ENCODE measurements at regions not wholly inside any gene's neighbourhood (a gene's known extent, or its start where the extent isn't known, plus 50 kb on each side); places are given as distances from the start of the nearest gene placed in this dataset.

DNA sequence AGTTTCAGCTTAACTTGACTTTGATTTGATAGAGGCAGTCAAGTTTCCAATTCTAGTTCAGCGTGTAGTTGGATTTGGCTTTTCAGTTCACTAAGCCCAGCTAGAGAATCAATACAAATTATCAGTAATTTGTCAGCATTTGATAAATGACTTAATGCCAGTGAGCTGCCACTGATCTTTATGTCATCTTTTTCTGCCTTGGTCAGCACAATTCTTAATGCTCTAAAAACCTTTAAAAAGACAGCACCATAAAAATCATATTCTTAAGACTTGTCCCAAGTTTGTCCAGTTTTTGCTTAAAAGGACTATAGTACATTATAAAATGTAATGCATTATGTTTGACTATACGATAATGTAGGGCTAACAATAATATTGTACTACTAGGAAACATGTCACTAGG, 920.5 kb downstream of the LRFN5 start:
- TF ChIP-seq, protein P1, sequence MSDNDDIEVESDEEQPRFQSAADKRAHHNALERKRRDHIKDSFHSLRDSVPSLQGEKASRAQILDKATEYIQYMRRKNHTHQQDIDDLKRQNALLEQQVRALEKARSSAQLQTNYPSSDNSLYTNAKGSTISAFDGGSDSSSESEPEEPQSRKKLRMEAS (IDR thresholded peaks at IDR 0.05; ENCODE audit: low read depth, low read length) = no peak
- TF ChIP-seq POLR2A (IDR thresholded peaks at IDR 0.05; ENCODE audit: extremely low read depth, insufficient read length) (no peak), MYC (IDR thresholded peaks at IDR 0.05; ENCODE audit: low read depth, low read length) (no peak)
- TF ChIP-seq, protein P2, sequence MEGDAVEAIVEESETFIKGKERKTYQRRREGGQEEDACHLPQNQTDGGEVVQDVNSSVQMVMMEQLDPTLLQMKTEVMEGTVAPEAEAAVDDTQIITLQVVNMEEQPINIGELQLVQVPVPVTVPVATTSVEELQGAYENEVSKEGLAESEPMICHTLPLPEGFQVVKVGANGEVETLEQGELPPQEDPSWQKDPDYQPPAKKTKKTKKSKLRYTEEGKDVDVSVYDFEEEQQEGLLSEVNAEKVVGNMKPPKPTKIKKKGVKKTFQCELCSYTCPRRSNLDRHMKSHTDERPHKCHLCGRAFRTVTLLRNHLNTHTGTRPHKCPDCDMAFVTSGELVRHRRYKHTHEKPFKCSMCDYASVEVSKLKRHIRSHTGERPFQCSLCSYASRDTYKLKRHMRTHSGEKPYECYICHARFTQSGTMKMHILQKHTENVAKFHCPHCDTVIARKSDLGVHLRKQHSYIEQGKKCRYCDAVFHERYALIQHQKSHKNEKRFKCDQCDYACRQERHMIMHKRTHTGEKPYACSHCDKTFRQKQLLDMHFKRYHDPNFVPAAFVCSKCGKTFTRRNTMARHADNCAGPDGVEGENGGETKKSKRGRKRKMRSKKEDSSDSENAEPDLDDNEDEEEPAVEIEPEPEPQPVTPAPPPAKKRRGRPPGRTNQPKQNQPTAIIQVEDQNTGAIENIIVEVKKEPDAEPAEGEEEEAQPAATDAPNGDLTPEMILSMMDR (IDR thresholded peaks at IDR 0.05; ENCODE audit: low read depth, low read length) = no peak

Measured in NB4 (cell line).